ENCODE measurements at regions not wholly inside any gene's neighbourhood (a gene's known extent, or its start where the extent isn't known, plus 50 kb on each side); places are given as distances from the start of the nearest gene placed in this dataset.
A peak's percentile ranks its signal among the peaks of the same experiment; 100 is the strongest.
"Not testable (repeated sequence)": the region's sequence is repeated elsewhere in the genome, so short reads cannot be mapped to it uniquely, and the experiment has no call there.

DNA sequence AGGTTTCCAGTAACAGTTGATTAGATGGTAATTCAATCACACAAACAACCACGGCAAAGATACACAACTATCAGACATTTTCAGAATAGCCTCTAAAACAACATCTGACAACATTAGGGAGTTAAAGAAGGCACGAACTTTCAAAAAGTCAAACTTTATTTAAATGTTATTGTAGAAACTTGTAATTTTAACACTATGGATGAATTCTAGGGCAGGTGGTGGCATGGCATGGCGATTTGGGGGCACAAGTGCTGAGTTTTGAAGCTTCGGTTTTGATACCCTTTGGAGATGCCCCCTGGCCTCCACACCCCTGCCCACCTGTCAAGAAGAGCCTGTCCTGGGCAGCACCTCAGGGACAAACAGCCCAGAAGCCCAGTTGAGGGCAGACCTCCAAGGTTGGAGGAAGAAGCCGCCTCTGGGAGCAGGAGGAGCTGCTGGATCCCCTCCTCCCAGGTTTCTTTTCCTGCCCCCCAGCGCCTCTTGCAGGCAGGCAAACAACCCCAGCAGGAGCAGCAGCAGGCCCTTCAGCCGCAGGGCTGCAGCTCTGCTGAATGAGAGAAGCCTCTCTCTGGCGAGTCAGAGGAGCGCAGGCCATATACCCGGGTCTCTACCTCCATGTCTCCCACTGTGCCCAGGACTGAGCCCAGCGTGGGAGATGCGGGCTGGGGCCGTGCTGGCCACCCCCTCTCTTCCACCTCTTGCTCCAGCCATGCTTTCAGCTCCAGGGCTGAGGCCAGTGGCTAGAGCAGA lies 102.1 kb upstream of the IGLL5 start:
- DNase-seq, result no peak

DNA sequence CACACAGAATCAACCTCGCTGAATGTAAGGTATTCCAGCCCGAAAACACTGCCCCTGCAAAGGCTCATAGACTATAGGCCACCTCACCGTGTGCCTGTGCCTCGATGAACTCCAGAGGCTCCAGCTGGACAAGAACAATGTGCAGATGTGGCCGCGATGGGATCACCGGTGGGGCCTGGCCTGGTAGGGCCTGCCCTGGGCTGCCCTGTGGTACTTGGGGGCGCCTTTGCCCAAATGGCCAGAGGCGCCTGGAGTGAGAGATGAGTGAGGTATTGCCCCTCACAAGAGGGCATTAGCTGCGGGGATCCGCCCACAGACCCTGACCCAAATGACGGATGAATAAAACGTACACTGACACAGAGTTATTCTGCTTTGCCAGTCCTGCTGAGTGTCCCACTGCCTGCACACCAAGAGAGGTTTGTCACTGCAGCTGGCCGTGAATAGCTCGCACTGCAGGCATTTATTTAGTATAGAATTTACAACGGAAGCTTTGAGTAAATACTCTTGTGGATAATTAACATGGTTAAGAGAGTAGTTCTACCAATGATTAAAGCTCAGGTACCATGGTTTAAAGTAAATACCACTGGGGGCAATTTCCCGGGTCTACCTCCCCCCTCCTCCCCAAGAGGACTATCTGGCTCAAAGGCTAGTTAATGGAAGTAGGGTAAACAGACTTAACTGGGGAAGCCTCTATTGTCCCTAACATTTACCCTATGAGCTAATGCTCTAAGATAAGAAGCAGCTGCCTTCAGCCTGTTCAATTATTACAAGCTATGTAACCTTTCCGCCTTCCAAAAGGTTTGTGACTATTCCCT lies 101.1 kb upstream of the IGLL5 start:
- DNase-seq, result no peak

DNA sequence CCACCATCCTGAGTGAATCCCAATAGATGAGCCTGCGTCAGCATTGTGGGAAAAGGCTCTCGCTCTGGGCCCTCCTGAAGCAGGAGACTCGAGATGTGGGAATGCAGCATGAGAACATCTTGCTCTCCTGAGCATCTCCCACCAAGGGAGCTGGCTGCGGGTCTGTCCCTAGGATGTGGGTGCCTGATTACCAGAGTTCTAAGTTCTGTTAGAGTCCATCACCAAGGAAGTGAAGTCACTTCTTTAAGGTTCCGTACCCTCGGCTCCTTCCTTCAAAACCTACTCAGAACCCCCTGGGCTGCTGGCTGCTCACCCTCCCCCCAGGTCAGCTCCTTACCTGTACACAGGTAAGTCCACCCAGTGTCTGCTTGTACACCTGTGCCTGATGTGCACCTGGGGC lies 100.5 kb upstream of the IGLL5 start:
- DNase-seq, result no peak

DNA sequence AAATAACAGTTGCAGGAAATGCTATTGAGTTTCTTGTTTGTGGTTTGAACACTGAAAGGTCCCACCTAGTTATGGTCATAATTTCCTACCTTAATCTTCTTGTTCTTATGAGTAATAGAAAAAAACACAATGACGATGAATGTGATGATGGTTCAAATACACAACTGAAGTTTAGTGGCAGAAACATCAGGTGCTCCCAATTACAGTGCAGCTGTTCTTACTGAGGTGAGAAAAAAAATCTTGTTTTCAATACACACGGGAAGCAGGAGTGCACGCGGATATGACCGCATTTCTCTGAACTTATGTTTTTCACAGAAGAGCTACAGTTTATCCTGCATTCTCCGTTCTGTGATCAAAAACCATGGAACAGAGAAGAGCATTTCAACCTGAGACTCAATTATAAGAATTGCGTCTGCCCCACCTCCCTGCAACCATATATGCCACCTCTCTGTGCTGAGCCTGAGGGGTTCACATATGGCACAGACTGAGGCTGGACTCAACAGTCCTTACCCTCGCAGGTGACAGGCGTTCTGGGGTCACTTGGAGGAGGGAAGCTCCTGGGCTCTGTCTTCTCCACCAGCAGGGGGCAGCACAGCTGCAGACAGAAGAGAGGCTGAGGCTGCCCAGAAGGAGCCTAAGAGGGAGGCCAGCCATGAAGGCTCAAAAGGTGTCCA lies 99.7 kb upstream of the IGLL5 start:
- DNase-seq, result peak; percentile 38

DNA sequence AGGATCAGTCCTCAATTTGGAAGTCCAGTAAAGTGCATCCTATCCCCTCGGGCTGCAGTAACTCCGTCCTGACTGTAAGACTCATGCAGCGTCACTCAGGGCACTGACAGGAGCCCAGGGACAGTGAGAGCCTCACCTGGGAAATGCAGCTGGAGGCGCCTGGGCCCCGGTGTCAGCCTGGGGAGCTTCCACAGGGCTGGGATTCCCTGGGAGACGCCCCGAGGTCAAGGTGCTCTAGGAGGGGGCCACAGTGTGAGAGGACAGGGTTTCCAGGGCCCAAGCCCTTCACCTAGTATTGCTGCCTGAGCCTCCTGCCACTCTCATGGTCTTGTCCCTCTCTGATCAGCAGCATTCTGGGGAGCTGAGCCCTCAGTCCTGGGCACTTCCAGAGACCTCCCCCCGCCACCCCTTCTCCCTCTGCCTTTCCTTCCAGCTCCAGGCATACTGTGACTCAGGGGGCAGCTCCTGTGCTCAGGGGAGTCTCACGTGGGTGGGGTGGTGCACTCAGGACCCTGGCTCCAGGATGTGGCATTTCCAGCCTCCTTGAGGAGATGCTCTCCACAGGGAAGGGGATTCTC lies 99.1 kb upstream of the IGLL5 start:
- DNase-seq, result no peak

DNA sequence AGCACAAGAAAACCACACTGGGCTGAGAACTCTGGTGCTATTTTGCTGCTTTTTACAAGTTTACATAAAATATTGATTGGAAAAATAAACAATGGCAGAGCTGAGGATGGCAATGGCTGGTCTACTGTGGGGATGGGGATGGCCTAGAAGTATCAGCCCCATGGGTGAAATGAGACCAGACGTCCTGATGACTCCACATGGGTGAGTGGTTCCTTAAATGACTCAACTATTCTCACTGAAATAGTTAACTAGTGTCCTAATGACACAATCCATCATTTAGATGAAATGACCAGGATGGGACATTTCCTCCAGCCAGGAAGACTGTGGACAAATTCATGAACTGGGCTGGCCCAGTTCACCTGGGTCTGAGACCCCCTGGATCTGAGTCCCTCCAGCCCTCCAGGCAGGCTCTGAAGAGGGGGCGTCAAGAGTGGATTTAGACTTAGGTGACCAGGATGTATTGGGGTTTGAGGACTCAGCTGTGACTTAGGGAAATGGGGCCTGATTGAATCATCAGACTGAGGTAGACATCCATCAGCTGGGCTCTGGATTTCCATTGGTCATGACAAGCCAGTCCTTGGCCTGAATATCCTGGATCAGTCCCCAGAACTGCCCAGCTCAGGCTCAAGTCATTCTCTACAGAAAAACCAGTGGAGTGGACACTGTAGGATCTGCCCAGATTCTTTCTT lies 98.2 kb upstream of the IGLL5 start:
- no peak for DNase-seq

DNA sequence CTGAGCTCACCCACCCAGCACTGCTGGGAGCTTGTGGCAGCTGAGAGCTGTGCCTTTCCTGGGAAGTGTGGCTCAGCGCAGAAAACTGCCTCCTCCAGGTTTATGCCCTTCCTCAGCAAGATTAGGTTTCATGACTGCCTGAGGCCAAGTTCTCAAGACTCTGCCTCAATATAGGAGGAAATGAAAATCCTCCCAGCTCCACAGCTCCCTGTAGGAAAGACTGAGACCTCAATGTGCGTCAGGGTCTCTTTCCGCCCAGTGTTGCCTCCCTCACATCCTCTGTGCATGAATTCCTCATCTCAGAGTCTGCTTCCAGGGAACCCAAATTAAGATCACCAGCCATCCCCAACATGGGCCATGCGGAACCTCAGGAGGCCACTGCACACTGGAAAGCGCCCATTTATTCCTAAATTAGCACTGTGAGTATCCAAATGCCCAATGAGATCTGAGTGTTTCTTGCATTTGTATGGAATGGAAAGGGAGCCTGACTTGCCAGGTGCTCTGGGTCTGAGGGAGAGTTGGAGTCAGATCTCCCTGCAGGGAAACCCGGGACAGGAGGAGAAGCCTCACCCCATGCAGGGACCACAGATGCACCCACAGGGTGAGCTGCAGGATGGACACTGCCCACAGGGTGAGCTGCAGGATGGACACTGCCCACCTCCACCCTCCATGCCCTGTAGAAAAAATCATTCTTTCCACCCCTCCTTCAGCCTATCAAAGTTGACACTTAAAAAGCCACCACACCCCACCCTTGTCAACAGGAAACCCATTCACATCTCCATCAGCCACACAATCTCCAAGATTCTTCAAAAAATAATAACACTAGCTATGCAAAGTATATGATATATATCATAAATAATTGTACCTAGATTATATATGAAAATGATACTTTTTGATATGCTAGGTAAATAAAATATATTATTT lies 97.4 kb upstream of the IGLL5 start:
- no peak for DNase-seq

DNA sequence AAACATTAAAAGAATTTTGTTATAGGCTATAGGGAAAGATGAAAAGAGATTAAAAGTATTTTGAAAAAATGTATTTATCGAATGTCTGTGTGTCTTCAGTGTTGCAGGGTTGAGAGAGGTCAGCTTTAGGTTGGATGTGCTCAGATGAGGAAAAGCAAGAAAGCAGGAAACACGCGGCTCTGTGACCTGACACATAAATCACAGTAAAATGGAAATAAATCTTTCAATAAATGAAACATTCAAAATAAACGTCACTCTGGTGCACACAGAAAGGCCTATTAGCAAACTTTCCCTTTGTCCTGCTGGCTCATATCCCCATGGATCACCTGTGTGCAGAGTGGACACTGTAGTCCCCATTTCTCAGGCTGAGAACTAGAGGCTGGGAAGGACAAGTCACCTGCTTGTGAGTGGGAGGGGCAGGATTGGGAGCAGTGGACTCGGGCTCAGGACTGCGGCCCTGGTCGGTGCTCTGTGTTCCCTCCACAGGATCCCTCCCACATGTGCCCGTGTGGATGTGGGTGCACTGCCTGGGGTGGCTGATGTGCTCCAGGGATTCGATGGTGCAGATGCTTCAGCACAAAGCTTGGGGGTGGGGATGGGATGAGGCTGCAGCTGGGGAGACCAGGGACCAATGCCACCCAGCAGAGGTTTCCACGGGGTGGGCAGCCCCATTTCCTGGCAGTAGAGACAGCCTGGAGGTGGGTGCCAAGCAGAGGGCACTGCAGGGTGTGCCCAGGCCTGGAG lies 96.0 kb upstream of the IGLL5 start:
- no peak for DNase-seq

DNA sequence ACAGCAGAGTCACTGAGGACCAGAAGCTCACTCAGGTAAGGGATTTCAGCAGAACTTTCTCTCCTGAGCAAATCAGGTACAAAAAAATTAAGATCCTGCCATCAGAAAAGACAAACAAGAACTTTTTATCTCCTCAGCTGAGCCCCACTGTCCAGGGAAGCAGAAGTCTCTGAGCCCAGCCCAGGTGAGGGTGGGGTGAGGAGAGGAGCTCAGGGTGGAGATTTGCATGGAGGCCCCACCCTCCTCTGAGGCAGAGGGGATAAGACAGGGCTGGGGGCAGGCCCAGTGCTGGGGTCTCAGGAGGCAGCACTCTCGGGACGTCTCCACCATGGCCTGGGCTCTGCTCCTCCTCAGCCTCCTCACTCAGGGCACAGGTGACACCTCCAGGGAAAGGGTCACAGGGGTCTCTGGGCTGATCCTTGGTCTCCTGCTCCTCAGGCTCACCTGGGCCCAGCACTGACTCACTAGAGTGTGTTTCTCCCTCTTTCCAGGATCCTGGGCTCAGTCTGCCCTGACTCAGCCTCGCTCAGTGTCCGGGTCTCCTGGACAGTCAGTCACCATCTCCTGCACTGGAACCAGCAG lies 95.3 kb upstream of the IGLL5 start:
- not testable (repeated sequence) for DNase-seq

DNA sequence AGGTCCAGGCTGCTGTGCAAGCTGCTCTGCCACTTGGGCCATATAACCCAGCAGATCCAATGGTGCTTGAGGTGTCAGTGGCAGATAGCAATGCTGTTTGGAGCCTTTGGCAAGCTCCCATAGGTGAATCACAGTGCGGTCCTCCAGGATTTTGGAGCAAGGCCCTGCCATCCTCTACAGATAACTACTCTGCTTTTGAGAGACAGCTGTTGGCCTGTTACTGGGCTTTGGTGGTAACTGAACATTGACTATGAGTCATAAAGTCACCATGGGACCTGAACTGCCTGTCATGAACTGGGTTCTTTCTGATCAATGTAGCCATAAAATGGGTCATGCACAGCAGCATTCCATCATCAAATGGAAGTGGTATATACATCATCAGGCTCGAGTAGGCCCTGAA lies 92.0 kb upstream of the IGLL5 start:
- DNase-seq, result not testable (repeated sequence)

DNA sequence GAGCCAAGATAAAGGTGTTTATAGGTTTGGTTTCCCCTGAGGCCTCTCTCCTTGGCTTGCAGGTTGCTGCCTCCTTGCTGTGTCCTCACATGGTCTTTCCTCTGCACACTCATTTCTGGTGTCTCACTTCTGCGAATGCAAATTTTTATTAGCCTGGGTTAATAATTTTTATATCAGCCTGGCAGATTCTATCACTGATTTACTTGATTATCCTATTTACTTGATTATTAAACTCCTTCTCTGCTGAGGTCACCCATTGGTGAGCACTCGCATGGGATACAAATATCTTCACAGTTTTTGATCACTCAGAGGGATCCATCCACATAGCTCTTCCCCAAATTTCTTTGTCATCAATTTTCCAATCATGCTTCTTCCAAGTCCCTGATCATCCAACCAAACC lies 90.9 kb upstream of the IGLL5 start:
- DNase-seq, result no peak

DNA sequence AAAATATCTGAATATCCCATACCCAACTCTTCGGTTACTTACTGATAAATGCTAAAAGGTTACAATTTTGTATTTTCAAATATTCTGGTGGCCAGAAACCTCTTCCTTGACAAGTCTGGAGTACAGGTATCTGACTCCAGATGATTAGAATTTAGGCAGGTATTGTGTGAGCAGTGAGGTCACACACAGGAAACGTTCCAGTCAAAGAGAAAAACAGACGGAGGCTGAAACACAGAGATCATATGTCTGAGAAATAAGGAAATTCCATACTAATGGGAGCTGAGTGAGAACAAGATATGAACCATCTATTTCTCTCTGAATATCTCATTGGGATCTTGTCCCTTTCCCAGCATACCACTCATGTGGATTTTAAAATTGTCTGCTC lies 89.4 kb upstream of the IGLL5 start:
- DNase-seq, result no peak

DNA sequence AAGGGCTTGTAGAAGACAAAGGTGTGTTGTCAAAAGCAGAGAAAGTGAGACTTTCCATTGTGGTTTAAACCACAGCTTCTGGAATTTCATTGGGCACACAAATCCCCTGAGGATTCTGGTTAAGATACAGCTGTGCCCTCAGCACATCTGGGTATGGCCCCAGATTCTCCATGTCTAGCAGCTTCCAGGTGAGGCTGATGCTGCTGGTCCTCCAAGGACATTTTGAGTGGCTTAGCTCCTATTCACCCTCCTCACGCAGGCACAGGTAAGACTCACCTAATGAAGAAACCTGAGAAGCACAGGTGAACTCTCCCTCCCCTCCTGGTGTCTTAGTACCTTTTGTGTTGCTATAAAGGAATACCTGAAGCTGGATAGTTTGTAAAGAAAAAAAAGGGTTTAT lies 88.9 kb upstream of the IGLL5 start:
- no peak for DNase-seq

DNA sequence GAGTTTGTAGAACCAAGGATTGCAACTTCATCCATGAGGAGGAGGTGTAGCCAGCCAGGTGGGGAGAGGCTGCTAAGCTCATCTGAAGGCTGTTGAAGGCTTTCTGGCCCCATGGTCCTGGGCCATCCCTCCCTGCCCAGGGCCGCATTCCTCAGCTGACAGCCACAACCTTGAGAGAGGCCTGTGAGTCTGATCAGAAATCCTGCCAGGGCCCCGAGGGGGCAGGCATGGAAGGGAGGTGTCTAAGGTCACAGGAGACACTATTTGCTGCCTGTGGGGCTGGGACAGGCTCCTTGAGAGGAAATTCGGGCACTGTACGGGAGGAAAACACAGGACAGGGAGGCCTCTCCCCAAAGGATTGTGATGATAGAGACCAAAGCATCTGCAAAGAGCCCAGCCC lies 88.1 kb upstream of the IGLL5 start:
- DNase-seq, result no peak

DNA sequence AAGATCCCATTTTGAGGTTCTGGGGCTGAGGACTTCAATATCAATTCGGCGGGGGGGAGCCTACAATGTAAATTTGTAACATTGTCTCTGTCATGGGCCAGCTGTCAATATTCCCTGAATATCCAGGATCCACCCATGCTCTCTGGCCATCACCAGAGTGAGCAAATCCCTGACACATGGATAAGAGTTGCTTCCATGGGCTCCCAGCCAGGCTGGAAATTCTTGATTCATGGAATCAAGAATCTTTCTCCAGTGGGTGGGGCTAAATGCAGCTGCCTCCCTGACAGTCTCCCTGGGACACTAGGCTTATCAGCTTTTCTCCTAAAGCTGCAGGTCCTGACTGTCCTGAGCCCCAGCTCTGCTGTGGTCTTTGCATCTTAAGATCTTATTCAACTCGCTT lies 86.9 kb upstream of the IGLL5 start:
- DNase-seq, result peak; percentile 7

DNA sequence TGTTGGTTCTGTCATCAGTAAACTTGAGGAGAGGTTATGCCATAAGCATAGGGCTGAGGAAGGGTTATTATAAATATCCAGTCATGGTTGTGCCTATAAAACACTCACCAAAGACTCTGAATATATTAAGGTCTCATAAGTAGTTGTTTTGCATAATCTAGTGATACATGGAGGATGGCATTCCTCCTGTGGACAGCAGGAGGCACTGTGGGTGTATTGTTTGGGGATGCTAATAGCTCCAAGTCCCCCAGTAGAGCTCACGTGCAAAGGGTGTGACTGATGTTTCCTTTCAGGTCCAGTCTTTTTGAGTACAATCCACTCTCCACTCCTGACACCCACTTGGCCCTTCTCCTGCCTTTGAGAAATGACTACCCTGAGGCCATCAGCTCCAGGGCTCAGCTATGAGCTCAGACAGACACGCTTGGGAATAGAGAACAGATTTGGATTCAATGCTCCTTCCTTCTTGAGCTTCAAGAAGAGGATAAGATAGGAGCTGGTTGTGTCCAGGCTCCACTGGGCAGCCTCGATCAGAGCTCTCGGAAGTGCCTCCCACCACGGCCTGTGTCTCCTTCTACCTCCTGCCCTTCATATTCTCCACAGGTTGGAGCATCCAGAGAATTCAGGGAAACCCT lies 85.2 kb upstream of the IGLL5 start:
- no peak for DNase-seq

DNA sequence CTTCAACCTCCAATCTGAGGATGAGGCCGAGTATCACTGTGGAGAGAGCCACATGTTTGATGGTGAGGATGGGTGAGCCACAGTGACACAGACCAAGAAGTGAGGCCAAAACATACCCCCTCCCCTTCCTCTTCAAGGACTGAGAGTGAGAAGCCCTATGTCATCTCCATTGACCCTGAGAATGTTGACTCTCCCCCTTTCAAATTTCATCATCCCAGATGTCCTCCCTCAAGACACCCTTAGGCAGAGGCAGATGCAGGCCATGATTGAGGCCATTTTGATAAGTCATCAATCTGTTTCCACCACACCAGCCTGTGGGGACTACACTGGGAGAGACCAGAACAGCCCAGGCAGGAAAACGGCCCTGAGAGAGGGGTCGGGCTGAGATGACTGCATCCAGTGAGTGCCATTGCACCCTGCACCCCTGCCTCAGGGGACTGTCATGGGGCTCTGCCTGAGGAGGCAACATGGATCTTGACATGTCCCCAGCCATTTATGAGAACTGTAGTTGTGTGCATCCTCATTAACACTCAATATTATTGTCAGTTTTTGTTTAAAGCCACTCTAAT lies 84.2 kb upstream of the IGLL5 start:
- no peak for DNase-seq

DNA sequence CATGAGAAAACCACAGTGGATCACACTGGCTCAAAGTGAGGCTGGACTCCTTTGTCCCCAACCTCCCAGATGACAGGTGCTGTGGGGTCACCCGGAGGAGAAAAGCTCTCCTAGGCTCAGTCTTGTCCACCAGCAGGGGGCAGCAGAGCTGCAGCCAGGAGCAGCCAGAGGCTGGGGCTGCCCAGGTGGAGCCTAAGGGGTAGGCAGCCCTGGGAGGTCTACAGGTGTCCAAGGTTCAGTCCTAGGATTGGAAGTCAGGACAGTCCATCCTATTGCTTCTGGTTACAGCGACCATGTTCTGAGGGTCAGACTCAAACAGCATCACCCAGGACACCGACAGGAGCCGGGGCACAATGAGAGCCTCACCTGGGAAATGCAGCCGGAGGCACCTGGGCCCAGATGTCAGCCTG lies 77.6 kb upstream of the IGLL5 start:
- DNase-seq, result peak; percentile 6

DNA sequence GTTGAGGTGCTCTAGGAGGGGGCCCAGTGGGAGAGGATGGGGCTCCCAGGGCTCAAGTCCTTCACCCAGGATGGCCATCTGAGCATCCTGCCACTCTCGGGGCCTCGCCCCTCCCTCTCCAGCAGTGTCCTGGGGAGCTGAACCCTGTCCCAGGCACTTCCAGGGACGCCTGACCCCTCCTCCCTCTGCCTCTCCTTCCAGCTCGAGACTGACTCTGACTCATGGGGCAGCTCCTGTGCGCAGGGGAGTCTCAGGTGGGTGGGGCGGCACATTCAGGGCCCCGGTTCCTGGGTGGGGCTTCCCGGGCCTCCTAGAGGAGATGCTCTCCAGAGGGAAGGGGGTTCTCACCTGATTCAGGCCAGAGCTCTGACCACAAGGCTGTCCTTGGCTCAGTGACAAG lies 77.1 kb upstream of the IGLL5 start:
- no peak for DNase-seq

Data from HCEC 1CT (cell line).